BJ (cell line): ENCODE measurements at regions not wholly inside any gene's neighbourhood (a gene's known extent, or its start where the extent isn't known, plus 50 kb on each side); places are given as distances from the start of the nearest gene placed in this dataset.

Experiments
- CTCF ChIA-PET: fragments of 350-600 bp; formaldehyde crosslinking; extraction: SDS; loops from one replicate; lab custom pipeline; 2021; ENCODE audit warnings: antibody characterized with exemption, inconsistent platforms; lab: Yijun Ruan, JAX
- POLR2A ChIA-PET: fragments of 300-600 bp; sonication (Branson Sonifier 250); formaldehyde crosslinking; extraction: SDS; loops from one replicate; lab custom pipeline; 2021; ENCODE audit warnings: antibody characterized with exemption; lab: Charles Lee
- DNase-seq: peaks from one replicate; pipeline ENCODE4 v3.0.0-alpha.2; 2011; ENCODE audit warnings: low read depth
- H3K27me3 ChIP-seq: 2 replicates; pipeline ENCODE4 v1.6.0; 2011; ENCODE audit warnings: low read length; ENCODE audit not compliant: control insufficient read depth, insufficient read depth
- H3K36me3 ChIP-seq: 2 replicates; pipeline ENCODE4 v1.5.1; 2011; ENCODE audit warnings: low read length; ENCODE audit not compliant: control insufficient read depth, insufficient read depth
- H3K4me3 ChIP-seq: 2 replicates; pipeline ENCODE4 v1.5.1; 2011; ENCODE audit warnings: low read depth, mild to moderate bottlenecking, control low read depth, low read length
- TF ChIP-seq, protein P1 (sequence below): IDR thresholded peaks from 2 replicates; pipeline ENCODE4 v1.5.1; 2011; ENCODE audit warnings: low read depth, mild to moderate bottlenecking, control low read depth, inconsistent platforms, low read length, moderate library complexity; ENCODE audit not compliant: insufficient read depth

GRCh38 chr2:16142383-16143361 is 202.3 kb downstream of the MYCN start:
- CTCF ChIA-PET: interaction anchor here (1.0 kb wide), 1 partner anchor 37 kb away, joined by 4 read pairs; no protein-coding TSS in a partner anchor

DNA sequence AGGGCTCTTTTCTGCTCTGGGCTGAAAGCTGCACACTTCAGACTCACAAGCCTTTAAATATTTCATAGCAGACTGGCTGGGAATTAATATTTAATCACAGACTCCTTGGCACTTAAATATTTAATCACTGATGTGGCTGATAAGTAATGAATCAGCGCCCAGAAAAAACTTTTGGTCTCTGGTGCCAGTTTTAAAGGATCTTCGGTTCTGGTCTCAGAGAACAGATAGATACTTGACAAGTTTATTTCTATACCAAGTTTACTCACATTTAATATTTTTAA is 201.2 kb downstream of the MYCN start:
- Histone ChIP-seq H3K36me3 (no peaks in the 10 kb centered on the region), H3K4me3 (no peak overlapping the region), H3K27me3 (no peaks in the 10 kb centered on the region)
- ChIA-PET POLR2A (no interaction called here), CTCF (no interaction called here)
- no peak for DNase-seq
- TF ChIP-seq, protein P1, sequence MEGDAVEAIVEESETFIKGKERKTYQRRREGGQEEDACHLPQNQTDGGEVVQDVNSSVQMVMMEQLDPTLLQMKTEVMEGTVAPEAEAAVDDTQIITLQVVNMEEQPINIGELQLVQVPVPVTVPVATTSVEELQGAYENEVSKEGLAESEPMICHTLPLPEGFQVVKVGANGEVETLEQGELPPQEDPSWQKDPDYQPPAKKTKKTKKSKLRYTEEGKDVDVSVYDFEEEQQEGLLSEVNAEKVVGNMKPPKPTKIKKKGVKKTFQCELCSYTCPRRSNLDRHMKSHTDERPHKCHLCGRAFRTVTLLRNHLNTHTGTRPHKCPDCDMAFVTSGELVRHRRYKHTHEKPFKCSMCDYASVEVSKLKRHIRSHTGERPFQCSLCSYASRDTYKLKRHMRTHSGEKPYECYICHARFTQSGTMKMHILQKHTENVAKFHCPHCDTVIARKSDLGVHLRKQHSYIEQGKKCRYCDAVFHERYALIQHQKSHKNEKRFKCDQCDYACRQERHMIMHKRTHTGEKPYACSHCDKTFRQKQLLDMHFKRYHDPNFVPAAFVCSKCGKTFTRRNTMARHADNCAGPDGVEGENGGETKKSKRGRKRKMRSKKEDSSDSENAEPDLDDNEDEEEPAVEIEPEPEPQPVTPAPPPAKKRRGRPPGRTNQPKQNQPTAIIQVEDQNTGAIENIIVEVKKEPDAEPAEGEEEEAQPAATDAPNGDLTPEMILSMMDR: no peak

More at GRCh38 chr2:16142383-16143361, 202.3 kb downstream of the MYCN start:
- Histone ChIP-seq H3K27me3 (no peaks in the 10 kb centered on the region), H3K36me3 (no peaks in the 10 kb centered on the region), H3K4me3 (no peak overlapping the region)
- TF ChIP-seq, protein P1: no peak
- DNase-seq: no peak
- POLR2A ChIA-PET: no interaction called here

- TF ChIP-seq, protein P1: no peak
- ChIA-PET POLR2A (no interaction called here), CTCF (no interaction called here)
- H3K36me3 ChIP-seq: no peaks in the 10 kb centered on the region
- H3K4me3 ChIP-seq: no peak overlapping the region
- no peak for DNase-seq
- H3K27me3 ChIP-seq: no peaks in the 10 kb centered on the region
Observed at GRCh38 chr2:16140771-16141640, 200.7 kb downstream of the MYCN start.

- TF ChIP-seq, protein P1: no peak
- POLR2A ChIA-PET: no interaction called here
- CTCF ChIA-PET: no interaction called here
Observed at GRCh38 chr2:16139663-16140615, 199.6 kb downstream of the MYCN start.

More at GRCh38 chr2:16139663-16140615, 199.6 kb downstream of the MYCN start:
- no peak overlapping the region for H3K4me3 ChIP-seq
- no peak for DNase-seq
- H3K27me3 ChIP-seq: no peaks in the 10 kb centered on the region
- no peaks in the 10 kb centered on the region for H3K36me3 ChIP-seq
